Medulla oblongata (tissue), 1 donor: ENCODE measurements at regions not wholly inside any gene's neighbourhood (a gene's known extent, or its start where the extent isn't known, plus 50 kb on each side); places are given as distances from the start of the nearest gene placed in this dataset.
"Not testable (repeated sequence)": the region's sequence is repeated elsewhere in the genome, so short reads cannot be mapped to it uniquely, and the experiment has no call there.

ENCODE experiments used
- DNase-seq: peaks from one replicate; pipeline ENCODE4 v3.0.0-alpha.2; 2015; ENCODE audit errors: extremely low spot score

- DNase-seq = no peak
Observed at GRCh38 chr12:131213896-131214442, 260.3 kb downstream of the ADGRD1 start.

- not testable (repeated sequence) for DNase-seq
Observed at GRCh38 chr12:131214936-131215335, 261.2 kb downstream of the ADGRD1 start.

GRCh38 chr12:131216587-131216986, 262.9 kb downstream of the ADGRD1 start:
- not testable (repeated sequence) for DNase-seq

- no peak for DNase-seq
Observed at GRCh38 chr12:131217024-131217586, 263.4 kb downstream of the ADGRD1 start.

GRCh38 chr12:131218026-131218922, 264.6 kb downstream of the ADGRD1 start:
- no peak for DNase-seq

- DNase-seq = no peak
Observed at GRCh38 chr12:131218923-131219669, 265.4 kb downstream of the ADGRD1 start.

- DNase-seq = no peak
Observed at GRCh38 chr12:131219670-131220330, 266.1 kb downstream of the ADGRD1 start.

GRCh38 chr12:131220331-131220685, 266.6 kb downstream of the ADGRD1 start:
- no peak for DNase-seq

- DNase-seq = no peak
Observed at GRCh38 chr12:131221061-131221956, 267.6 kb downstream of the ADGRD1 start.

GRCh38 chr12:131221957-131222328, 268.2 kb downstream of the ADGRD1 start:
- no peak for DNase-seq

- peak; percentile 7 for DNase-seq
Observed at GRCh38 chr12:131222329-131223139, 268.8 kb downstream of the ADGRD1 start.

- no peak for DNase-seq
Observed at GRCh38 chr12:131223171-131223761, 269.6 kb downstream of the ADGRD1 start.

GRCh38 chr12:131223791-131224225, 270.1 kb downstream of the ADGRD1 start:
- peak; percentile 17 for DNase-seq

GRCh38 chr12:131224226-131225065, 270.7 kb downstream of the ADGRD1 start:
- not testable (repeated sequence) for DNase-seq

- DNase-seq = not testable (repeated sequence)
Observed at GRCh38 chr12:131225066-131225380, 271.3 kb downstream of the ADGRD1 start.

- DNase-seq = no peak
Observed at GRCh38 chr12:131226345-131227265, 272.9 kb downstream of the ADGRD1 start.

- DNase-seq = not testable (repeated sequence)
Observed at GRCh38 chr12:131227641-131228040, 273.9 kb downstream of the ADGRD1 start.

GRCh38 chr12:131229079-131229425, 275.3 kb downstream of the ADGRD1 start:
- not testable (repeated sequence) for DNase-seq
